ENCODE measurements at regions not wholly inside any gene's neighbourhood (a gene's known extent, or its start where the extent isn't known, plus 50 kb on each side); places are given as distances from the start of the nearest gene placed in this dataset.

GRCh38 chr2:228519561-228519960 is 338.1 kb upstream of the SPHKAP start:
- TF ChIP-seq CTCF (IDR thresholded peaks at IDR 0.05): no peak
- TF ChIP-seq POLR2A (IDR thresholded peaks at IDR 0.05; ENCODE audit: low read depth): no peak
- TF ChIP-seq EP300 (IDR thresholded peaks at IDR 0.05): no peak
